KMS-11 (cell line): ENCODE measurements at regions not wholly inside any gene's neighbourhood (a gene's known extent, or its start where the extent isn't known, plus 50 kb on each side); places are given as distances from the start of the nearest gene placed in this dataset.
"Not testable (repeated sequence)": the region's sequence is repeated elsewhere in the genome, so short reads cannot be mapped to it uniquely, and the experiment has no call there.

Experiments used
- H2AFZ ChIP-seq: fragments of 200-600 bp; sonication (generic); 2 replicates; pipeline ENCODE4 v1.6.1; 2016; ENCODE audit warnings: antibody characterized with exemption, mixed run types, low read depth
- H3K27ac ChIP-seq: fragments of 200-600 bp; sonication (generic); 2 replicates; pipeline ENCODE4 v1.6.1; 2016; ENCODE audit warnings: mild to moderate bottlenecking, mixed run types
- H3K27me3 ChIP-seq: fragments of 200-600 bp; sonication (generic); 2 replicates; pipeline ENCODE4 v1.6.1; 2017; ENCODE audit warnings: mild to moderate bottlenecking, low read depth, mixed run types, moderate library complexity; ENCODE audit not compliant: insufficient read depth
- H3K36me3 ChIP-seq: fragments of 200-600 bp; sonication (generic); 2 replicates; pipeline ENCODE4 v1.6.1; 2017; ENCODE audit warnings: mild to moderate bottlenecking, mixed run types; ENCODE audit not compliant: insufficient read depth
- H3K4me1 ChIP-seq: fragments of 200-600 bp; sonication (generic); 2 replicates; pipeline ENCODE4 v1.6.1; 2016; ENCODE audit warnings: mild to moderate bottlenecking, low read depth, mixed run types; ENCODE audit not compliant: poor library complexity, severe bottlenecking
- H3K4me2 ChIP-seq: fragments of 200-600 bp; sonication (generic); 2 replicates; pipeline ENCODE4 v1.7.0; 2016; ENCODE audit warnings: mild to moderate bottlenecking, mixed run types
- H3K4me3 ChIP-seq: fragments of 200-600 bp; sonication (generic); IDR thresholded peaks from 2 replicates; pipeline ENCODE4 v1.6.1; 2017; ENCODE audit warnings: low read depth, low read length, mixed read lengths; ENCODE audit not compliant: insufficient read depth
- H3K79me2 ChIP-seq: fragments of 200-600 bp; sonication (generic); 2 replicates; pipeline ENCODE4 v1.6.1; 2016; ENCODE audit warnings: low read depth, mixed run types; ENCODE audit not compliant: insufficient read depth
- H3K9ac ChIP-seq: fragments of 200-600 bp; sonication (generic); 2 replicates; pipeline ENCODE4 v1.6.1; 2016; ENCODE audit warnings: mild to moderate bottlenecking, mixed run types
- H4K20me1 ChIP-seq: fragments of 200-600 bp; sonication (generic); 2 replicates; pipeline ENCODE4 v1.6.1; 2016; ENCODE audit warnings: mild to moderate bottlenecking, mixed run types; ENCODE audit not compliant: insufficient read depth
- CTCF ChIP-seq: fragments of 200-600 bp; sonication (generic); conservative IDR thresholded peaks from 2 replicates; pipeline ENCODE4 v1.6.1; 2017; ENCODE audit warnings: low read depth, mild to moderate bottlenecking, antibody characterized with exemption, low read length, moderate library complexity, mixed read lengths

GRCh38 chr4:81723927-81724587 is 252.3 kb upstream of the RASGEF1B start:
- Histone ChIP-seq H4K20me1 (no peaks in the 10 kb centered on the region), H3K27me3 (no peaks in the 10 kb centered on the region), H3K27ac (peak overlapping the region; percentile 19; the same call in 1 of the 2 replicates), H3K36me3 (no peaks in the 10 kb centered on the region), H3K4me1 (peaks cover 37% of the 10 kb centered on the region), H3K4me3 (no peak overlapping the region), H3K4me2 (peak overlapping the region; percentile 79), H2AFZ (no peak overlapping the region), H3K9ac (no peak overlapping the region), H3K79me2 (no peaks in the 10 kb centered on the region)
- TF ChIP-seq CTCF, result no peak

GRCh38 chr4:81723019-81723884 is 251.5 kb upstream of the RASGEF1B start:
- Histone ChIP-seq H3K4me2 (peak overlapping the region; percentile 79), H3K79me2 (no peaks in the 10 kb centered on the region), H3K9ac (no peak overlapping the region), H3K36me3 (no peaks in the 10 kb centered on the region), H3K4me1 (peaks cover 37% of the 10 kb centered on the region), H2AFZ (no peak overlapping the region), H3K27ac (peak overlapping the region; percentile 19; the same call in 1 of the 2 replicates), H4K20me1 (no peaks in the 10 kb centered on the region), H3K4me3 (no peak overlapping the region), H3K27me3 (no peaks in the 10 kb centered on the region)
- TF ChIP-seq CTCF, result no peak

DNA sequence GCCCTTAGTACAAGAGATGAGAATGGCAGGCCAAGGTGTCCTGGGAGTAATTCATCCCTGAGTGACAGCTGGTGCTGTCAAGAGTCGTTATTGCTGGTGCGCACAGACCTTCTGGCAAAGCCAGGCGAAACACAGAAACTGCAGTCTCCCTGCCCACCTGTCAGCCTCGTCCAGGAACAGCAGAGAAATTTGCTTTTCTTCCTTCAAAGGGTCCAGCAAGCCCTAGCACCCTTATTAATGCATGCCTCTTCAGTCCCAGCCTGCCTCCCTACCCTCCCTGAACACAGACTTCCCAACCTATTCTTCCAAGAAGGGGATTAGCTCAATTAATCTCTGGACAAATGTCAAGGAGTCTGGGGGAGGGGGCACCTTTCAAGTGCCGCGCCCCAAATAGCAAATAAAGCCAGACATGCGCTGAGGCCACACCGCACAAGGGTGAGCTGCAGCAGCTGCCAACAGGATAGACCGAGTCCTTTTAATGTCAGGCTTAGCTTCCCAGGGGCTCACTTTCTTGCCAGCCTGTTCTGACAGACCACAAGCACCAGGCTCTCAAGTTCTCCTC is 250.7 kb upstream of the RASGEF1B start:
- Histone ChIP-seq H3K4me3 (no peak overlapping the region), H3K4me1 (peaks cover 37% of the 10 kb centered on the region), H4K20me1 (no peaks in the 10 kb centered on the region), H3K36me3 (no peaks in the 10 kb centered on the region), H3K27me3 (no peaks in the 10 kb centered on the region), H3K4me2 (no peak overlapping the region), H3K79me2 (no peaks in the 10 kb centered on the region), H3K9ac (no peak overlapping the region), H2AFZ (no peak overlapping the region), H3K27ac (no peak overlapping the region)
- TF ChIP-seq CTCF, result no peak

DNA sequence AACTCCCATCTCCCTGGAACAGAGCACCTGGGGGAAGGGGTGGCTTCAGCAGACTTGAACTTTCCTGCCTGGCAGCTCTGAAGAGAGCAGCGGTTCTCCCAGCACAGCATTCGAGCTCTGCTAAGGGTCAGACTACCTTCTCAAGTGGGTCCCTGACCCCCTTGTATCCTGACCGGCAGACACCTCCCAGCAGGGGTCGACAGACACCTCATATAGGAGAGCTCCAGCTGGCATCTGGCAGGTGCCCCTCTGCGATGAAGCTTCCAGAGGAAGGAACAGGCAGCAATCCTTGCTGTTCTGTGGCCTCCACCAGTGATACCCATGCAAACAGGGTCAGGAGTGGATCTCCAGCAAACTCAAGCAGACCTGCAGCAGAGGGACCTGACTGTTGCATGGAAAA is 244.1 kb upstream of the RASGEF1B start:
- H4K20me1 ChIP-seq, result no peaks in the 10 kb centered on the region
- no peak overlapping the region for H3K4me2 ChIP-seq
- no peak for TF ChIP-seq CTCF

GRCh38 chr4:81715357-81715756 is 243.7 kb upstream of the RASGEF1B start:
- H3K36me3 ChIP-seq, H4K20me1 ChIP-seq, H3K79me2 ChIP-seq, H2AFZ ChIP-seq, H3K4me3 ChIP-seq, H3K27ac ChIP-seq, H3K4me2 ChIP-seq, H3K9ac ChIP-seq, H3K27me3 ChIP-seq, H3K4me1 ChIP-seq: not testable (repeated sequence)

More for the DNA sequence above, 244.1 kb upstream of the RASGEF1B start:
- H3K4me1 ChIP-seq, result no peaks in the 10 kb centered on the region
- no peaks in the 10 kb centered on the region for H3K36me3 ChIP-seq
- no peaks in the 10 kb centered on the region for H3K27me3 ChIP-seq
- no peak overlapping the region for H3K9ac ChIP-seq
- H3K79me2 ChIP-seq, result no peaks in the 10 kb centered on the region
- H2AFZ ChIP-seq, result no peak overlapping the region
- H3K27ac ChIP-seq, result no peak overlapping the region
- no peak overlapping the region for H3K4me3 ChIP-seq
